ENCODE measurements at regions not wholly inside any gene's neighbourhood (a gene's known extent, or its start where the extent isn't known, plus 50 kb on each side); places are given as distances from the start of the nearest gene placed in this dataset.
A peak's percentile ranks its signal among the peaks of the same experiment; 100 is the strongest.
"Not testable (repeated sequence)": the region's sequence is repeated elsewhere in the genome, so short reads cannot be mapped to it uniquely, and the experiment has no call there.

- H3K4me1 ChIP-seq; H3K4me3 ChIP-seq; DNase-seq (ENCODE audit: extremely low spot score); H3K36me3 ChIP-seq; H3K27me3 ChIP-seq; intact Hi-C loops (cut with DNase I); H3K27ac ChIP-seq (replicated peaks in 1 of 4): not testable (repeated sequence)
- WGBS = 80% methylated on average over 2 of the region's 2 CpGs
- H3K9me3 ChIP-seq = peaks cover 0 to 12% (median 2%) of the 10 kb centered on the region in 4 donors
Measured at GRCh38 chr22:10737931-10738330, 4790.1 kb upstream of the OR11H1 start.

- Histone ChIP-seq H3K4me3 (no peak overlapping the region), H3K27ac (replicated peaks in 1 of 4) (no peak overlapping the region), H3K4me1 (no peaks in the 10 kb centered on the region), H3K9me3 (peaks cover 0 to 16% (median 2%) of the 10 kb centered on the region in 4 donors), H3K27me3 (peaks cover 0 to 7% (median 0%) of the 10 kb centered on the region in 4 donors), H3K36me3 (no peaks in the 10 kb centered on the region)
- intact Hi-C loops (cut with DNase I) = no loop called here
- WGBS = 65% methylated on average over 24 of the region's 30 CpGs
- DNase-seq (ENCODE audit: extremely low spot score) = no peak
- TF ChIP-seq, protein P1, sequence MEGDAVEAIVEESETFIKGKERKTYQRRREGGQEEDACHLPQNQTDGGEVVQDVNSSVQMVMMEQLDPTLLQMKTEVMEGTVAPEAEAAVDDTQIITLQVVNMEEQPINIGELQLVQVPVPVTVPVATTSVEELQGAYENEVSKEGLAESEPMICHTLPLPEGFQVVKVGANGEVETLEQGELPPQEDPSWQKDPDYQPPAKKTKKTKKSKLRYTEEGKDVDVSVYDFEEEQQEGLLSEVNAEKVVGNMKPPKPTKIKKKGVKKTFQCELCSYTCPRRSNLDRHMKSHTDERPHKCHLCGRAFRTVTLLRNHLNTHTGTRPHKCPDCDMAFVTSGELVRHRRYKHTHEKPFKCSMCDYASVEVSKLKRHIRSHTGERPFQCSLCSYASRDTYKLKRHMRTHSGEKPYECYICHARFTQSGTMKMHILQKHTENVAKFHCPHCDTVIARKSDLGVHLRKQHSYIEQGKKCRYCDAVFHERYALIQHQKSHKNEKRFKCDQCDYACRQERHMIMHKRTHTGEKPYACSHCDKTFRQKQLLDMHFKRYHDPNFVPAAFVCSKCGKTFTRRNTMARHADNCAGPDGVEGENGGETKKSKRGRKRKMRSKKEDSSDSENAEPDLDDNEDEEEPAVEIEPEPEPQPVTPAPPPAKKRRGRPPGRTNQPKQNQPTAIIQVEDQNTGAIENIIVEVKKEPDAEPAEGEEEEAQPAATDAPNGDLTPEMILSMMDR (IDR thresholded peaks at IDR 0.05) = no peak
Measured at GRCh38 chr22:10741210-10741609, 4786.8 kb upstream of the OR11H1 start.

GRCh38 chr22:10741776-10742630 is 4786.0 kb upstream of the OR11H1 start:
- 68% methylated on average over 71 of the region's 76 CpGs for WGBS
- DNase-seq (ENCODE audit: extremely low spot score); H3K4me3 ChIP-seq; intact Hi-C loops (cut with DNase I); H3K27me3 ChIP-seq; H3K4me1 ChIP-seq; H3K36me3 ChIP-seq; H3K27ac ChIP-seq (replicated peaks in 1 of 4): not testable (repeated sequence)
- H3K9me3 ChIP-seq = peaks cover 0 to 16% (median 2%) of the 10 kb centered on the region in 4 donors

- WGBS = 86% methylated on average over 5 of the region's 5 CpGs
- intact Hi-C loops (cut with DNase I) = not testable (repeated sequence)
Measured at GRCh38 chr22:10746382-10746781, 4781.6 kb upstream of the OR11H1 start.

GRCh38 chr22:10747227-10747626 is 4780.8 kb upstream of the OR11H1 start:
- H3K36me3 ChIP-seq; DNase-seq (ENCODE audit: extremely low spot score); H3K27ac ChIP-seq (replicated peaks in 1 of 4); H3K9me3 ChIP-seq; intact Hi-C loops (cut with DNase I); H3K4me3 ChIP-seq; H3K4me1 ChIP-seq; H3K27me3 ChIP-seq: not testable (repeated sequence)
- WGBS = 56% methylated on average over 6 of the region's 6 CpGs

More at GRCh38 chr22:10746382-10746781, 4781.6 kb upstream of the OR11H1 start:
- not testable (repeated sequence) for H3K27me3 ChIP-seq; H3K4me1 ChIP-seq; DNase-seq (ENCODE audit: extremely low spot score); H3K27ac ChIP-seq (replicated peaks in 1 of 4); H3K36me3 ChIP-seq; H3K4me3 ChIP-seq
- H3K9me3 ChIP-seq = peaks cover 0 to 14% (median under 1%) of the 10 kb centered on the region in 4 donors

GRCh38 chr22:10748751-10749150 is 4779.2 kb upstream of the OR11H1 start:
- DNase-seq (ENCODE audit: extremely low spot score) = peak; percentile 92
- H3K27me3 ChIP-seq; H3K9me3 ChIP-seq; H3K4me3 ChIP-seq; H3K27ac ChIP-seq (replicated peaks in 1 of 4); H3K36me3 ChIP-seq; intact Hi-C loops (cut with DNase I); H3K4me1 ChIP-seq: not testable (repeated sequence)

GRCh38 chr22:10749423-10749822 is 4778.6 kb upstream of the OR11H1 start:
- H3K4me3 ChIP-seq; intact Hi-C loops (cut with DNase I); H3K36me3 ChIP-seq; H3K9me3 ChIP-seq; H3K27ac ChIP-seq (replicated peaks in 1 of 4); H3K4me1 ChIP-seq; H3K27me3 ChIP-seq: not testable (repeated sequence)
- DNase-seq (ENCODE audit: extremely low spot score) = peak; percentile 87
- 38% methylated on average over 2 of the region's 2 CpGs for WGBS

DNA sequence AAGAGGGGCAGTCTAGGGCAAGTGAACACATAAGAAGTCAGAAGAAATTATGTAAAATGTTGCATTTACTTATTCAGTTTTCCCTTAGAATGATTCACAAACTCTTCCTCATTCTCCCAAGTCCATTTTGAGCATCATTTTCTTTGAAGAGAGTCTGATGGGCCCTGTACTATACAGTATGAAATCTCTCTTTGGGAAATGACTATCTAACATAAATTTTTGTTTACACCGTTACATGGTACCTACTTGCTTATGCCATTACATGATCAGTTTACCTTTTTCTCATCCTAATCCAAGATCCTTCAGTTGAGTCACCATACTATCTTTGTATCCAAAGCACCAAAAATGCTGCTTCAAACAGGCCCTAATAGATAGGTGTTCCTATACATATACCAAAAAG is 4774.4 kb upstream of the OR11H1 start:
- H3K4me1 ChIP-seq; H3K4me3 ChIP-seq; H3K36me3 ChIP-seq; DNase-seq (ENCODE audit: extremely low spot score); intact Hi-C loops (cut with DNase I); H3K27me3 ChIP-seq; H3K27ac ChIP-seq (replicated peaks in 1 of 4): not testable (repeated sequence)
- H3K9me3 ChIP-seq = peaks cover 0 to 16% (median 0%) of the 10 kb centered on the region in 4 donors
- 39% methylated on average over 1 of the region's 1 CpG for WGBS

- DNase-seq (ENCODE audit: extremely low spot score) = peak; percentile 89
- H3K36me3 ChIP-seq; H3K4me1 ChIP-seq; H3K4me3 ChIP-seq; H3K27ac ChIP-seq (replicated peaks in 1 of 4); H3K27me3 ChIP-seq; intact Hi-C loops (cut with DNase I): not testable (repeated sequence)
- WGBS = 45% methylated on average over 3 of the region's 3 CpGs
- H3K9me3 ChIP-seq = peaks cover 0 to 13% (median 0%) of the 10 kb centered on the region in 4 donors
Measured at GRCh38 chr22:10755350-10755749, 4772.6 kb upstream of the OR11H1 start.

GRCh38 chr22:10760418-10760817 is 4767.6 kb upstream of the OR11H1 start:
- H3K9me3 ChIP-seq = peaks cover 0 to 13% (median 0%) of the 10 kb centered on the region in 4 donors
- H3K27me3 ChIP-seq; H3K36me3 ChIP-seq; H3K4me3 ChIP-seq; H3K27ac ChIP-seq (replicated peaks in 1 of 4); intact Hi-C loops (cut with DNase I); DNase-seq (ENCODE audit: extremely low spot score); H3K4me1 ChIP-seq: not testable (repeated sequence)
- WGBS = 45% methylated on average over 5 of the region's 5 CpGs

DNA sequence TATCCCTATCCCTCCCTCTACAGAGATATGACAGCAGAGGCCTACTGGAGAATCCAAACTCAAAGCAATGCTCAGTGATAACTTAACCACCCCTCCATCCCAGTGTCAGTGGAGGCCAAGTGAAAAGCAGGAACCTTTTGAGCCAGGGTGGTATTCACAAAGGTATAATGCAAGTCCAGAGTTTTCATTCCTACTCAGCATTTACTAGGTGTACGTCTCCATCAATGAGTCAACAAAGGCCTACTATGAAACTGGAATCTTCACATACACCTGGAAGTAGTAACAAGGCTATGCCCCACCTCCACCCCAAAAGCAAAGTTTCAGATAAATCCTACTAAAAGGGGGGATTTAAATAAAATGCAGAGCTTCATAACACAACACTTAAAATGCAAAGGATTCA is 4761.7 kb upstream of the OR11H1 start:
- intact Hi-C loops (cut with DNase I); H3K4me1 ChIP-seq; H3K27ac ChIP-seq (replicated peaks in 1 of 4): not testable (repeated sequence)

GRCh38 chr22:10768875-10769274 is 4759.1 kb upstream of the OR11H1 start:
- H3K4me1 ChIP-seq; H3K27ac ChIP-seq (replicated peaks in 1 of 4); H3K27me3 ChIP-seq; intact Hi-C loops (cut with DNase I); H3K36me3 ChIP-seq; H3K4me3 ChIP-seq: not testable (repeated sequence)
- peaks cover 0 to 30% (median 19%) of the 10 kb centered on the region in 4 donors for H3K9me3 ChIP-seq
- peak; percentile 90 for DNase-seq (ENCODE audit: extremely low spot score)
- WGBS = 74% methylated on average over 4 of the region's 4 CpGs

More for the DNA sequence above, 4761.7 kb upstream of the OR11H1 start:
- H3K9me3 ChIP-seq = peaks cover 0 to 18% (median 11%) of the 10 kb centered on the region in 4 donors
- DNase-seq (ENCODE audit: extremely low spot score); H3K4me3 ChIP-seq; H3K36me3 ChIP-seq; H3K27me3 ChIP-seq: not testable (repeated sequence)
- WGBS = 85% methylated on average over 1 of the region's 1 CpG

Measured in esophagus muscularis mucosa (tissue), 4 donors.